ENCODE measurements at regions not wholly inside any gene's neighbourhood (a gene's known extent, or its start where the extent isn't known, plus 50 kb on each side); places are given as distances from the start of the nearest gene placed in this dataset.

DNA sequence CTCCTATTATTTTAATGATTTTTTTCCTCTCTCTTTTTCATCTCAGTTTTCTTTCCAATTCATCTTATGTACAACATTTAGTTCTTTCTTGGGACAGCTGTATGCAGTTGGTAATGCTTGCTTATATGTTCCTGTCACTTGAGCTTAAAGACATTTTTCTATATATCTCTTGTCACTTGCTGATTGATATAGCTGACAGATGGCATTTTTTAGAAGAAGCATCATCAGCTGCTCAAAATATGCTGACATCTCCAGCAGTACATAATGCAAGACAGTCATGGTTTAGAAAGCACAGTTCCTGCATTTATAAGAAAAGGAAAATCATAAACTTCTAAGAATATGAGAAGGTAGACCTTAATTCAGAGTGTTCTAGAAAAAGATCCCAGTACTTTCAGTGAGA lies 56.5 kb downstream of the DCAF8L1 start:
- no peak for DNase-seq (ENCODE audit: low spot score)

- no peak for DNase-seq (ENCODE audit: low spot score)
These were observed 57.0 kb downstream of the DCAF8L1 start for GRCh38 chrX:27924261-27924660.

DNA sequence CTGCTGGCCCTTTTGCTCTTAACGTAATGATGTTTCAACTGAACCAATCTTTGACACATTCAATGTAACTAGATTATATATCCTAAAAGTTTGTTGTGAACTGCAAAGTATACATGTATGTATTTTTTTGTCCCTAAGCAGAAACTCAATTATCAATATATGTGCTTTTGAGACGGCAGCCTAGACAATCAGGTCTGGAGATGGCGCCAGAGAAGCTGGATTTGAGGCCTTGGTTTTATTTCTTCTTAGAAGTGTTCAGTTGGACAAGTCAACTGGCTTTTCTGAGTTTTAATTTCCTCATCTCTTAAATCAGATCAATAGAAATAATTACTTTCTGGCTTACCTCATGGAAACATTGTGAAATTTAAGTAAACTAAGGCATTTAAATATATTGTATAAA lies 62.5 kb downstream of the DCAF8L1 start:
- peak; percentile 2 for DNase-seq (ENCODE audit: low spot score)

DNA sequence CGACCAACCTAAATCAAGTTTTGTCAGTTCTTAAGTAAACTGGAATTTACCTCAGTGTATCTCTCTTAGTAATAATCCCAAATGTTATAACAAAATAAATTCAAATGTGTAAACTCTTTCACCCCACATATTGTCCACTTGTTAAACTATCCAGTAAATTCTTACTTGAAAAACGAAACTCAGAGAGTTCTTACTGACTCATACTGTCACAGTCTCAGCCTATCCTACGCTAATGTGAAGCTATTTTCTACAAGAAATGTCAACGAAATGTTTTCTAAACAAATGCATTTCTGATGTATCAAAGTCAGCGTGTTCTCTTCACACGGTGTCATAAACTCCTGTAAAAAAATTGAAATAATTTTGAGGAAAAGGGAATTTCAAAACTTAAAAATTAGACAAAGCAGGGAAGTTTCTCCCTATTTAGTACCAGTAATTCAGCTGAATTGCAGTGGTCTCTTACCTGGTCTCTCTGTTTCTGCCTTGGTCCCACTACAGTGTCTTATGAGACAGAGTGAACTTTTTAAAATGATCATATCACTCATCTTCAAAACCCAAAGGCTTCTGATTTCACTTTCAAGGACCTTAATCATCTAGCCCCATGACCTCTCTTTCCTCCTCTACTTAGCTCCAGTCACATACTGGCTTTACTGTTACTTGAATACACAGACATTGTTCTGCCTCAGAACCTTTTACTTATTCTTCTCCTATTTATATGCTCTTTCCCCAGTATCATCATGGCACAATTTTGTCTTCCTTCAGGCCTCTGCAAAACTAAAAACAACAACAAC lies 63.3 kb downstream of the DCAF8L1 start:
- DNase-seq (ENCODE audit: low spot score), result no peak

DNA sequence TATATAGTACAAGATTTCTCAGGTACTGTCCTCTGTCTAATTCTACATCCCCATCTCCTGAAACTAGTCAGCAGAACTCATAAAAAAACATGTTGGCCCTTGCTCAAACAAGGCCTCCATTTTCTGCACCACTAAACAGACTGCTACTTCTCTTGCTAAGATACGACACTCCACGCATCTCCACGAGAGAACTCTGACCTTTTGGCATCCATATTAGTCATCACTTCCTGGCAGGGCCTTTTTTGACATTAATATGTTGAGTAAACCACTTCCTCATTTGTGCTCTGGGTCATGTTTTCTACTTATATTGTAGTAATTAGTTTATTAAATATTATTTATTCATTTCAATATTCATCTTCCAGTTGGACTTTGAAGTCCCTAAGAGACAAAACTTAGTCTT lies 65.6 kb downstream of the DCAF8L1 start:
- no peak for DNase-seq (ENCODE audit: low spot score)

DNA sequence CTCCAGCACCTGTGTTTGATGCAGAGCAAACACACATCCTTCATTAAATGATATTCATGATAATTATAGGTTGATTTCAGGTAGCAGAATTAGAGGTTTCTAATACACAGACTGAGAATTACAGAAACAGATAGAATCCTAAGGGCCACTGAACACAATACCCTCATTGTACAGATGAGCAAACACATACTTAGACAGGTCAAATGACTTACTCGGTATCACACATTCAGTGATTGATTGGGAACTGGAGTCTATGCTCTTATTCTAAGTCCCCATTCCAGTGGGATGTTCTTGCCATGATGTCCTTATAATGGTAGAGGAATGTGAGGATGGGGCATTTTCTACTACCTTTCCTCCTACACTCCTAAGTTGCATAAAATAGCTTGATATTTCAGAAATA lies 70.8 kb downstream of the DCAF8L1 start:
- no peak for DNase-seq (ENCODE audit: low spot score)

GRCh38 chrX:27903960-27904359 lies 77.3 kb downstream of the DCAF8L1 start:
- no peak for DNase-seq (ENCODE audit: low spot score)

DNA sequence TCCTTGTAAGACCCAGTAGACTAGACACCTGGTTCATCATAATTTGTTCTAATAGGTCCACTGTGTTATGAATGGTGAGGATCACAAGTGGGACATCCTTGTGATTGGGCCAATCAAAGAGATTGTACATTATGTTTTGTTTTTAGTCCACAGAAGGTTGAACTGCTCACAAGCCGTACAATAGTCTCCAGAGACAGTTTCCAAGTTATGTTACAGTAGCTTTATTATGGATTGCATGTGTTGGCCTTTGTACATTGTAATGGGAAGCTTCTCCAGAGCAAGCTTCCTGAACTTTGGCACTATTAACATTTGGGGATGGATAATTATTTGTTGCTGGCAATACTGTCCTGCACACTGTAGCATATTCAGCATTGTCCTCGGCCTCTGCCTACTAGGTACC lies 86.1 kb downstream of the MAGEB10 start:
- no peak for DNase-seq (ENCODE audit: low spot score)

GRCh38 chrX:27893211-27893610 lies 85.4 kb downstream of the MAGEB10 start:
- DNase-seq (ENCODE audit: low spot score), result no peak

DNA sequence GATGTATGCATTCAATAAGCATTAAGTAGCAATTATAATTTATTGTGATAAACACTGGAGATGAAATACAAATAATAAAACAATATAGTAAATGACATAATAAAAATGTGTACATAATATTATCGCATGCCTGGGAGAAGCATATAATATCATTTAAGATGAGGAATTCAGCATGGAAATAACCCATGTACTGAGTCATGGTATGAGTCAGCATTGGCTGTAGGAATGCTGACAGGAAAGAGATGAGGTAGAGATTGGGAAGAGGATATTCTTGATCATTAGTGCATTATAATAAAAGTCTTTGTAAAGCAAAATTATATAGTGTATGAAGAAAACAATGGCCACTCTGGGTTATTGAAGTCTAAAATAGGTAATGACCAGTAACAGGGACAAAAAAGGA lies 82.8 kb downstream of the MAGEB10 start:
- DNase-seq (ENCODE audit: low spot score), result no peak

- DNase-seq (ENCODE audit: low spot score), result no peak
These were observed 82.1 kb downstream of the MAGEB10 start for GRCh38 chrX:27889878-27890277.

- DNase-seq (ENCODE audit: low spot score), result no peak
These were observed 76.9 kb downstream of the MAGEB10 start for GRCh38 chrX:27884654-27885053.

DNA sequence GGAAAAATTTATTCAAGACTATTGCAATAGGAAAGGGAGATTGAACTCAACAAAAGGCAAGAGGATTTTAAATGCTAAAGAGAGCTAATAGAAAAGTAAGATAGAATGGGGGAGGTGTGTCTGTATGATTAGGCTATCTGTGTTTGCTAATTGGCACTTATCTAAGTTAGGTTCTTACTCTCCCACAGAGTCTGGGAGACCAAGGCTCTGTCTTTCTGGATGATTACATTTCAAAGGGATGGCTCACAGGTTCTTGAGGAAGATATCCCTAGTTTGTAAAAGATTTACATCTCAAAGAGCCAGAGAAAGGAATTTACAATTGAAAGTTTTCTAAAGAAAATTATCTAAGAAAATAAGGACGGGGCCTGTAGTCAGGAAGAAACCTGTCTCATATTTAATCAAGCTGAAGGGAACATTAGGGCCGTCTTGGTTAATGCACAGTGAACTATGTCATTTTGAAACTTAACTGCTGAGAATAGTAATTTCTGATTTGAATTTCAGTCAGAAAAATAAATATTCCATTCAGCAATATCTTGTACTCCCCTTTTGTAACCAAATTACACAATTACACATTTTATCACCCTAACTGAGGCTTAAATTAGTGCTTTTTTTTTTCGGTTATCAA lies 75.8 kb downstream of the MAGEB10 start:
- no peak for DNase-seq (ENCODE audit: low spot score)

- DNase-seq (ENCODE audit: low spot score), result no peak
These were observed 74.9 kb downstream of the MAGEB10 start for GRCh38 chrX:27882695-27883094.

DNA sequence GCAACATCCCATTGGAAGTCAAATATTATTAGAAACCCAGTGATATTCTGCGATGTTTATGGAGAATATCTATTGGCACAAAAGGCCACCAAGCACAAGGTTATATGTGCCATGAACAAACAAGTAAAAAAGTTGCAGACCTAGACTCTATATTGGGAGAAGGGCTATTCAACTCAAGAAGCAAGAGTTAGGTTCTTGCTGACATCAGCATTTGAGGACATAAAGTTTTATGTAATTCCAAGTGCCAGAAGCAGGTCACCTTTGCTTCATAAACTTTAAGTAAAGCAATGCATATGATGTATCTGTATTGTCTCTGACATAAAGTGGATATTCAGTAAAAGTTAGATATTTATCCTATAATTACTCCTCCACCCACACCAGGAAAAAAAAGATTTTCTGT lies 71.1 kb downstream of the MAGEB10 start:
- DNase-seq (ENCODE audit: low spot score), result no peak
